GM23248 (cell line): ENCODE measurements at regions not wholly inside any gene's neighbourhood (a gene's known extent, or its start where the extent isn't known, plus 50 kb on each side); places are given as distances from the start of the nearest gene placed in this dataset.

ENCODE experiments used
- DNase-seq: peaks from one replicate; pipeline ENCODE4 v3.0.0-alpha.2; 2015
- H2AFZ ChIP-seq: fragments of 200-600 bp; sonication (generic); 2 replicates; pipeline ENCODE4 v1.6.1; 2016; ENCODE audit warnings: antibody characterized with exemption
- H3F3A ChIP-seq: fragments of 200-600 bp; sonication (generic); 2 replicates; pipeline ENCODE4 v1.6.1; 2016; ENCODE audit warnings: mild to moderate bottlenecking, antibody characterized with exemption, mixed run types; ENCODE audit not compliant: insufficient read depth
- H3K27ac ChIP-seq: fragments of 200-600 bp; sonication (generic); 2 replicates; pipeline ENCODE4 v1.5.1; 2016; ENCODE audit warnings: mild to moderate bottlenecking
- H3K27me3 ChIP-seq: fragments of 200-600 bp; sonication (generic); replicated peaks from 2 replicates; pipeline ENCODE4 v1.6.1; 2016; ENCODE audit warnings: mild to moderate bottlenecking; ENCODE audit not compliant: insufficient read depth
- H3K36me3 ChIP-seq: fragments of 200-600 bp; sonication (generic); 2 replicates; pipeline ENCODE4 v1.6.1; 2016; ENCODE audit warnings: low read depth, mild to moderate bottlenecking
- H3K4me1 ChIP-seq: fragments of 200-600 bp; sonication (generic); 2 replicates; pipeline ENCODE4 v1.6.1; 2016; ENCODE audit warnings: mild to moderate bottlenecking; ENCODE audit not compliant: insufficient read depth
- H3K4me2 ChIP-seq: fragments of 200-600 bp; sonication (generic); one replicate; pipeline ENCODE4 v1.6.1; 2016; ENCODE audit warnings: mild to moderate bottlenecking; ENCODE audit not compliant: unreplicated experiment
- H3K4me3 ChIP-seq: fragments of 200-600 bp; sonication (generic); 2 replicates; pipeline ENCODE4 v1.5.1; 2016; ENCODE audit warnings: mild to moderate bottlenecking
- H3K79me2 ChIP-seq: fragments of 200-600 bp; sonication (generic); 2 replicates; pipeline ENCODE4 v1.6.1; 2016; ENCODE audit warnings: mild to moderate bottlenecking; ENCODE audit not compliant: insufficient read depth
- H3K9ac ChIP-seq: fragments of 200-600 bp; sonication (generic); 2 replicates; pipeline ENCODE4 v1.6.1; 2016; ENCODE audit warnings: mild to moderate bottlenecking
- H3K9me2 ChIP-seq: fragments of 200-600 bp; sonication (generic); 2 replicates; pipeline ENCODE4 v1.6.1; 2016; ENCODE audit warnings: mixed run types, mild to moderate bottlenecking, moderate library complexity; ENCODE audit not compliant: insufficient read depth
- H3K9me3 ChIP-seq: fragments of 200-600 bp; sonication (generic); one replicate; pipeline ENCODE4 v1.6.1; 2017; ENCODE audit warnings: low read depth
- H4K20me1 ChIP-seq: fragments of 200-600 bp; sonication (generic); 2 replicates; pipeline ENCODE4 v1.6.0; 2016; ENCODE audit not compliant: insufficient read depth
- EZH2 ChIP-seq: fragments of 200-600 bp; sonication (generic); IDR thresholded peaks from 2 replicates; pipeline ENCODE4 v1.6.1; 2018; ENCODE audit warnings: antibody characterized with exemption, mild to moderate bottlenecking; ENCODE audit not compliant: insufficient read depth, poor library complexity, severe bottlenecking
- EZH2phosphoT487 ChIP-seq: fragments of 200-600 bp; sonication (generic); IDR thresholded peaks from 2 replicates; pipeline ENCODE4 v1.6.1; 2018; ENCODE audit warnings: antibody characterized with exemption, moderate library complexity, mild to moderate bottlenecking, low read depth; ENCODE audit not compliant: insufficient read depth
- WGBS, 2 experiments: methylation state at CpG; one replicate each; pipeline ENCODE4 v1.1.6; 2015 to 2017; ENCODE audit warnings: low lambda C conversion rate in 2 of 2, low coverage in 1 of 2; ENCODE audit errors: missing lambda C conversion rate in 2 of 2; 5-methylcytosine and 5-hydroxymethylcytosine counted together
- in situ Hi-C: fragments of 300-500 bp; cut with MboI; formaldehyde crosslinking; loops from 2 replicates; pipeline ENCODE4 v1.15.0; 2020

GRCh38 chr9:96133321-96134021, 168.5 kb downstream of the HSD17B3 start:
- Histone ChIP-seq H3K9me2 (no peaks in the 10 kb centered on the region), H3K4me2 (no peak overlapping the region), H3K4me1 (peaks cover 22% of the 10 kb centered on the region), H3K36me3 (no peaks in the 10 kb centered on the region), H3K27ac (no peak overlapping the region), H3F3A (peaks cover 13% of the 10 kb centered on the region), H3K4me3 (no peak overlapping the region), H3K9me3 (no peaks in the 10 kb centered on the region), H2AFZ (no peak overlapping the region), H3K27me3 (peaks cover 12% of the 10 kb centered on the region), H4K20me1 (no peaks in the 10 kb centered on the region), H3K79me2 (no peaks in the 10 kb centered on the region), H3K9ac (no peak overlapping the region)
- WGBS, 2 experiments = 86 to 91% methylated on average over 6 of the region's 6 CpGs
- no peak for TF ChIP-seq EZH2phosphoT487
- no peak for TF ChIP-seq EZH2
- in situ Hi-C loops = no loop called here
- no peak for DNase-seq

DNA sequence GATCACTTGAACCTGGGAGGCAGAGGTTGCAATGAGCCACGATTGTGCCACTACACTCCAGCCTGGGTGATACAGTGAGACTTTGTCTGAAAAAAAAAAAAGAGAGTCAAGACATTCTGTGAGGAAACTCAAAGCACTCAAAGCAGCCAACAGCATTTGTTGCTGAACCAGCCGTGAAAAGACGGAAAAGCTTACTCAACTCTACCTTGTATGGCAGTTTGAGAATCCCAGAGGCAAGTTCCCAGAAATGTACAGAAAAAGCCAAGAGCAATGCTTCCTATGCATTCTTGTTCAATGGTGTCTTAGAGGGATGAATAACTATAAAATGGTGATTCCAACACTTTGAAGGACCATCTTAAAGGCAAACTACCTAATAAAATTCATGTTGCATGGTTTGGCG, 170.2 kb downstream of the HSD17B3 start:
- Histone ChIP-seq H3K79me2 (no peaks in the 10 kb centered on the region), H3K9me3 (no peaks in the 10 kb centered on the region), H3K4me1 (peaks cover 12% of the 10 kb centered on the region; the same call in 1 of the 2 replicates), H3K9me2 (no peaks in the 10 kb centered on the region), H3K27me3 (peaks cover 12% of the 10 kb centered on the region), H3K9ac (no peak overlapping the region), H3K36me3 (no peaks in the 10 kb centered on the region), H3K4me3 (no peak overlapping the region), H3K27ac (no peak overlapping the region), H4K20me1 (no peaks in the 10 kb centered on the region), H3K4me2 (no peak overlapping the region), H2AFZ (no peak overlapping the region), H3F3A (peaks cover 8% of the 10 kb centered on the region; the same call in 1 of the 2 replicates)
- in situ Hi-C loops = no loop called here
- DNase-seq = no peak
- TF ChIP-seq EZH2phosphoT487 (no peak), EZH2 (no peak)
- WGBS, 2 experiments = 77 to 81% methylated on average over 4 of the region's 4 CpGs

DNA sequence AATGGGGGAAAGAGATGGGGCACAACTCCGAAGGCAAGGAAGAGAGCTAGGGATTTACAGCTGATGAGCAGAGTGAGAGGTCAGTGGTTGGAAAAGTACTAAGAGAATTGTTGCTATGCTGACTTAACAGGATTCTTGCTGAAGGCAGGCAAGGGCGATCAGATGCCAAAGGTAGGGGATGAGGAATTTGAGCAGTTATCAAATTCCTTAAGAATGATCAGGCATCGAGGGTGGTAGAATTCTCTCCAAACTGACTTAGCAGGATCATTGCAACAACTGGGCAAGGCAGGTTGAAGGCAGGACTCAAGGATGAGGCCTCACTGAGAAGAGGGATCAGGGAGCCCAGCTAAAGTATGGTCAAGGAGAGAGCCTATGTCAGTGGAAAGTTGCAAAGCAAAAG, 171.0 kb downstream of the HSD17B3 start:
- Histone ChIP-seq H3K36me3 (no peaks in the 10 kb centered on the region), H3K79me2 (no peaks in the 10 kb centered on the region), H3F3A (peaks cover 8% of the 10 kb centered on the region; the same call in 1 of the 2 replicates), H3K27me3 (peaks cover 12% of the 10 kb centered on the region), H3K4me2 (no peak overlapping the region), H4K20me1 (no peaks in the 10 kb centered on the region), H3K9me3 (no peaks in the 10 kb centered on the region), H2AFZ (no peak overlapping the region), H3K4me3 (no peak overlapping the region), H3K9me2 (no peaks in the 10 kb centered on the region), H3K4me1 (peaks cover 11% of the 10 kb centered on the region; the same call in 1 of the 2 replicates), H3K27ac (no peak overlapping the region), H3K9ac (no peak overlapping the region)
- DNase-seq = no peak
- in situ Hi-C loops = no loop called here
- 59 to 69% methylated on average over 3 of the region's 3 CpGs for WGBS, 2 experiments
- TF ChIP-seq EZH2phosphoT487 (no peak), EZH2 (no peak)

DNA sequence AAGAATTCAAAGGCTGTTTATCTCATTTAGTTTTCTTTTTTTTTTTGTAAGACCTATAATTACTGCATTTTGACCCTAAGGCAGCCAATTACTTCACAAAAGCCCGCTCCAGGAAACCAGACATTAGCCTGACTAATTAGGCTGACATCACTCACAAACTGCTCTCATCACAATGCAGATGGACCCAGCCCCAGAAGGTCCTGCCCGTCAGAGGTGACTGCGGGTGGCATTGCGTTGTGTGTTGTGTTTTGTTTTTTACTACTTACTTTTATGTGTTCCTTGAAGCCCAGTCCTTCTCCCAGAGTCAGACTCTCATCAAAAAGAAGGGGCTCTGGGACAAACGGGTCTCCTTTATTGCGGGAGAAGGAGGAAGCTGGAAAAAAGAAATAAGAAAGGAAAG, 172.2 kb downstream of the HSD17B3 start:
- Histone ChIP-seq H3K9me2 (no peaks in the 10 kb centered on the region), H3K4me1 (peaks cover under 1% of the 10 kb centered on the region; the same call in 1 of the 2 replicates), H3K9me3 (no peaks in the 10 kb centered on the region), H3K9ac (no peak overlapping the region), H3K27ac (no peak overlapping the region), H3K4me2 (no peak overlapping the region), H3K79me2 (no peaks in the 10 kb centered on the region), H3K36me3 (no peaks in the 10 kb centered on the region), H4K20me1 (no peaks in the 10 kb centered on the region), H3K4me3 (no peak overlapping the region), H3K27me3 (peaks cover 12% of the 10 kb centered on the region), H3F3A (peaks cover 3% of the 10 kb centered on the region; the same call in 1 of the 2 replicates), H2AFZ (no peak overlapping the region)
- DNase-seq = no peak
- WGBS, 2 experiments = 74 to 77% methylated on average over 6 of the region's 6 CpGs
- in situ Hi-C loops = no loop called here
- no peak for TF ChIP-seq EZH2phosphoT487
